NCI-H226 (cell line): ENCODE measurements at regions not wholly inside any gene's neighbourhood (a gene's known extent, or its start where the extent isn't known, plus 50 kb on each side); places are given as distances from the start of the nearest gene placed in this dataset.
"Not testable (repeated sequence)": the region's sequence is repeated elsewhere in the genome, so short reads cannot be mapped to it uniquely, and the experiment has no call there.

ENCODE experiments used
- DNase-seq: peaks from one replicate; pipeline ENCODE4 v3.0.0-alpha.2; 2015

GRCh38 chr13:78133511-78133910, 214.9 kb upstream of the EDNRB start:
- no peak for DNase-seq

- DNase-seq, result no peak
These were observed 213.2 kb upstream of the EDNRB start for GRCh38 chr13:78131811-78132210.

- no peak for DNase-seq
These were observed 212.7 kb upstream of the EDNRB start for GRCh38 chr13:78131346-78131745.

- no peak for DNase-seq
These were observed 211.2 kb upstream of the EDNRB start for GRCh38 chr13:78129823-78130222.

GRCh38 chr13:78129359-78129758, 210.7 kb upstream of the EDNRB start:
- no peak for DNase-seq

GRCh38 chr13:78121459-78122348, 203.1 kb upstream of the EDNRB start:
- DNase-seq, result no peak

GRCh38 chr13:78121001-78121400, 202.4 kb upstream of the EDNRB start:
- DNase-seq, result no peak

GRCh38 chr13:78120144-78120543, 201.5 kb upstream of the EDNRB start:
- DNase-seq, result not testable (repeated sequence)

GRCh38 chr13:78117070-78117469, 198.4 kb upstream of the EDNRB start:
- DNase-seq, result not testable (repeated sequence)

- no peak for DNase-seq
These were observed 187.0 kb upstream of the EDNRB start for GRCh38 chr13:78105656-78106055.

- DNase-seq, result no peak
These were observed 185.3 kb upstream of the EDNRB start for GRCh38 chr13:78103936-78104335.

GRCh38 chr13:78102741-78103140, 184.1 kb upstream of the EDNRB start:
- no peak for DNase-seq

GRCh38 chr13:78102121-78102677, 183.6 kb upstream of the EDNRB start:
- no peak for DNase-seq

- DNase-seq, result no peak
These were observed 181.9 kb upstream of the EDNRB start for GRCh38 chr13:78100486-78100885.

- DNase-seq, result no peak
These were observed 179.6 kb upstream of the EDNRB start for GRCh38 chr13:78098249-78098648.

- no peak for DNase-seq
These were observed 177.6 kb upstream of the EDNRB start for GRCh38 chr13:78096221-78096620.

GRCh38 chr13:78087966-78088678, 169.5 kb upstream of the EDNRB start:
- no peak for DNase-seq

- DNase-seq, result no peak
These were observed 167.0 kb upstream of the EDNRB start for GRCh38 chr13:78085434-78086225.

GRCh38 chr13:78084401-78084800, 165.8 kb upstream of the EDNRB start:
- no peak for DNase-seq

- DNase-seq, result no peak
These were observed 159.5 kb upstream of the EDNRB start for GRCh38 chr13:78078168-78078567.

GRCh38 chr13:78067290-78067689, 148.7 kb upstream of the EDNRB start:
- no peak for DNase-seq

- DNase-seq, result no peak
These were observed 146.5 kb upstream of the EDNRB start for GRCh38 chr13:78065141-78065540.

GRCh38 chr13:78061806-78062205, 143.2 kb upstream of the EDNRB start:
- DNase-seq, result no peak
